ENCODE measurements at regions not wholly inside any gene's neighbourhood (a gene's known extent, or its start where the extent isn't known, plus 50 kb on each side); places are given as distances from the start of the nearest gene placed in this dataset.

GRCh38 chr7:41910940-41911600 is 208.2 kb upstream of the INHBA start:
- no peak for DNase-seq

GRCh38 chr7:41907444-41907843 is 204.6 kb upstream of the INHBA start:
- DNase-seq, result no peak

DNA sequence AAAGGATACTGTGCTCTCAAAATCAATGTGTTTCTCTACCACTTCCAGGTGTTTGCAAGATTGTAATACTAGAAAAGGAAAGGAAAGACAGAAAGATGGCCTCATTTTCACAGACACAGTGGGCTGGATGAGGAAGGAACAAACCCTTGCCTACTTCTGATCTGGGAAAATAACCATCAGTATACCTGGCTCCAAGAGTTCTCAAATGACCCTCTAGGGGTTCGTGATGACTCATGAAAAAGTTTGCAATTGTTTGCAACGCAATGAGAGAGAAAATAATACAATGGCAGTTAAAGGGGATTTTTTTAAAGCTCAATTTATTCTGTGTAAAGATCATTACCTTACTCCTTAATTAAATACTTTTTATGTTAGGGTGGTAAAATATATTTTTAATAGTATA is 197.6 kb upstream of the INHBA start:
- DNase-seq, result no peak

DNA sequence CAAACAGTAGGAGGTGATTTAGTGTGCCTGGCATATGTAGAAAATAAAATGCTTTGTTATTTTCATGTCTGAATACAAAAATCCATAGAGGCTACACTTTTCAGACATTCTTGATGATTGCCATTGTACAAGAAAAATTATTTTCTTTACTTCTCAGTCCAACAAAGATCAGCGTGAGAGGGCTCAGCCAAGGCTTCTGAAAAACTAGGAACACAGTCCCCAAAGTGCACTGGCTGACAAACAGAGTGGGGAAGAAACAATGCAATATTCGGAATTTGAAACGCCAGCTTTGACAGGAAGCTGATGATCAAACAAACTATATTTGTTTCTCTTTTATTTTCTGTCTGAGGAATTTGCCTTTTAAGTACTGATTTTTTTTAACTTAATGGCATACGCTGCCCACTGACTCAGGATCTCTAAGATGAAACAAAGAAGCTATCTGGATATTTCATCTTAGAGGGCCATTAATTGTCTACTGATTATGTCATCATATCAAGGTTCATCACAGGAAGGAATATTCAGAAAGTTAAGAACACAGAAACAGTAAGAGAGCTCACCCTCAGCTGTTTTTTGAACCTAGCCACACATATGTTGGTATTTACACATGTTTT is 197.0 kb upstream of the INHBA start:
- no peak for DNase-seq

DNA sequence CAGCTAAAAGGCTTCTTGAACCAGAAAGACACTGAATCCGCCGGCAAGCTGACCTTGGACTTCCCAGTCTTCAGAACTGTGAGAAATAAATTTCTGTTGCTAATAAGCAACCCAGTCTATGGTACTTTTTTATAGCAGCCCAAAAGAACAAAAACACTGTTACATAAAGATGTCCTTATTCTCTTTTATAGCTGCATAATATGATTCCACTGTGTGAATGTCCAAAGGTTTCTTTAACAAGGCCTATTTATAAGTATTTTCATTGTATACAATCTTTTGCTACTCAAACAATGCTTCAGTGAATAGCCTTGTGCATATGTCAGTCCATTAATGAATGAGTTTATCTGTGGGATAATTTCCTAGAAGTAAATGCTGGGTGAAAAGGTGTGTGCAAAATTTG is 190.8 kb upstream of the INHBA start:
- no peak for DNase-seq

GRCh38 chr7:41892356-41893100 is 189.6 kb upstream of the INHBA start:
- DNase-seq, result peak; percentile 22

- no peak for DNase-seq
These were observed 189.1 kb upstream of the INHBA start for GRCh38 chr7:41891950-41892349.

GRCh38 chr7:41890631-41891274 is 187.9 kb upstream of the INHBA start:
- no peak for DNase-seq

DNA sequence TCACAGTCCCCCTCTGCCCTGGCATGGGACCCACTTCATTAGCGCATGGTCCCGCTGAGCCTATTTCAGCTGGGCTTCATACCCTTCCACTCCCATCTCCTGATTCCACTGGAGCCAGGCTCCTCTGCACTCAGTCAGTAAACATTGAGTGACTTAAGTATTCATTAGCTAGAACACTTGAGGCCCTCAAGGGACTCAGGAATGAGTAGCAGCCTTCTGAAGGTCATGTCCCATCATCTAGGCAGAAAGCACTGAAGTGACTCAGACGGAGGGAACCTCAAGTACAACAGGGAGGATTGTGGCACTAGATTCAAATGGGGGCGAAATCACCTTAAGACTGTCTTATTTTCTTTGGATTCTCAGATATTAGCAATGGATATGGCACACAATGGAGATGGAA is 186.6 kb upstream of the INHBA start:
- no peak for DNase-seq

GRCh38 chr7:41889040-41889439 is 186.2 kb upstream of the INHBA start:
- DNase-seq, result no peak

DNA sequence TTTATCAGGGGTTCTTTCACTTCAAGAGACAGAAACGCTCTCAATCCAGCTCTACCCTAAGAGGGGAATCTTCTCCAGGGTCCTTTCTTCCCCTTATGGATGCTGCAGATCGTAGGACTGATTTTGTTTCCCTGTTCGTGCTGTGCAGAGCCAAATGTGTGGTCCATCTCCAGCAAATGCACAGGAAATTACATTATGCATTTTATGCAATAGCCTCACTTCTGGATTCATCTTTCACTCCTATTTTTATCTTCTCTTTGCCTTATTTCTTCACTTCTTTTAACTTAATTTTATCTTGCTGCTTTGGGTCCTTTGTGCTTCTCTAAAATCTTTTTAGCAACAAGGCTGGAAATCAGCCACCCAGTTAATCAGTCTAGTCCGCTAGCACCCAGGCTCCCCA is 184.5 kb upstream of the INHBA start:
- DNase-seq, result no peak

DNA sequence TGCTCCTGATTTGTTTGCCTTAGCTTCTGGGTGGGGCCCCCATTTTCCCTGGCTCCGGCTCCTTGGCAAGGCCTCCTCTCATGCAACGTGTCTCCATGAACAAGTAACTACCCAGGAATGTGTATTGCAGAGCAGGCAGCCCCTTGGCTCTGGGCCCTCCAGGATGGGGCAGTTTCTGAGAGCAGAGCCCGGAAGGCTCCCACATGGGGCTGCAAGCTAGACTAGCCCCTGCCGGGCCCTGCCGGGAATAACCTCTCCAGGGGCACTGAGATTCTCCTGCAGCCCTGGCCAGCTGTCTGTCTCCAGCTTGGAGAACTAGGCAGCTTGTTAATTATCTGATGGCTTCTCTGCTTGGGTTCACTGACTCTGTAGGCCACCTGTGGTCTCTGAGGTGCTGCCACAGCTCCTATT is 184.0 kb upstream of the INHBA start:
- DNase-seq, result no peak

DNA sequence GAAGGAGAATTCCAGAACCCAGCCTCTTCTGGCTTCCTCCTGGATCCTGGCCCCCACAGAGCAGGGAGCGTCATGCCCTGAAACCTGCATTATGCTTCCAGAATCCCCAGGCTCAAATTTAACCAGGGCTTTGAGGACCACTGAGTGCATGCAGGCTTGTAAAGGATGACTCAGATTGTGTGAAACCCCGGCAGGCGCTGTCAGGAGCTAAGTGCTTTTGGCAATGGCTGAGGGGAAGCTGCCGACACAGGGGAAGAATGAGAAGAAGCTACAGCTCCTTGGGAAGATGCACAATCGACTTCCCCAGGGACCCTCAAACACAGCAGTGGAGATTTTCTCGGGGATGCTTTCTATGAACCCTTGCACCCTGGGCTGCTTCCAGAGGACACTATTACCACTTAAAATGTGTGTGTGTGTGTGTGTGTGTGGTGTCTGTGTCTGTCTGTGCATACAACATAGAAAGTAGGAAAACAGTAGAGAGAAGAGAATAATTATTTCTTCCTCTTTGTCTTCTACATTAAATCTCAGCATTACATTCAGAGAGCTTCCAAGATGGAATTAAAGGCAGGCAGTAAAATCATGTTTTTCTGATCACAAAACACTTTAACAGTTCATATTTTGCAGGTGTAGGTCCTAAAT is 183.5 kb upstream of the INHBA start:
- DNase-seq, result no peak

GRCh38 chr7:41885748-41886147 is 182.9 kb upstream of the INHBA start:
- no peak for DNase-seq

- DNase-seq, result no peak
These were observed 182.2 kb upstream of the INHBA start for GRCh38 chr7:41885078-41885477.

DNA sequence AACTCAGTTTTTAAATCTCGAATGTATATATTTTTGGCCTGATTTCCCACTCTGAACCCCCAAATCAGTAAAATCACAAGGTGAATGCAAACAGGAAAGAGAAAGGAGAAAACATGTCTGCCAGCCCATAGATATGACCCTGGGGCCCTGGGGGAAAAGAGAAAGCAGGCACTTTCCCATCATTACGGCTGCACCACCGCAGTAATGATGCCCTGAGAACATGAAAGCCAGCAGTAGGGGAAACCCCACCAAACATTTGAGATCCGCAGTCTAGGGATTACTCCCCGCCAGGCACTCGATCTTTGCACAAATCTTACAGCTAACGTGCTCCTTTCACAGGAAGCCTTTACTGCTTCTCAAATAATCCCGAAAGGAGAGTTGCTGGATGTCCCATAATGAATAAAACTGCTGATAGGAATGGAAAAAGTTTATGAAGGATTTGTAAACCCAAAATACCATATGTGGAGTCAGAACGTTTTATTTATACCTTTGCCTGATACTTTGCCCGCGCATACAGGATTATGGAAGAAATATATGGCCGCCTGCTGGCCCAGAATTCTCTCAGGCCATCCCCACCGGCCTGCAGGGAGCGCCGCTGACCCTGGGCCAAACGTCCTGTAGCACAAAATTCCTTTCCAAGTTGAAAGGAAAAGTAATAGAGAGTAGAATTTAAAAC is 180.0 kb upstream of the INHBA start:
- DNase-seq, result no peak

- no peak for DNase-seq
These were observed 179.4 kb upstream of the INHBA start for GRCh38 chr7:41882256-41882655.

DNA sequence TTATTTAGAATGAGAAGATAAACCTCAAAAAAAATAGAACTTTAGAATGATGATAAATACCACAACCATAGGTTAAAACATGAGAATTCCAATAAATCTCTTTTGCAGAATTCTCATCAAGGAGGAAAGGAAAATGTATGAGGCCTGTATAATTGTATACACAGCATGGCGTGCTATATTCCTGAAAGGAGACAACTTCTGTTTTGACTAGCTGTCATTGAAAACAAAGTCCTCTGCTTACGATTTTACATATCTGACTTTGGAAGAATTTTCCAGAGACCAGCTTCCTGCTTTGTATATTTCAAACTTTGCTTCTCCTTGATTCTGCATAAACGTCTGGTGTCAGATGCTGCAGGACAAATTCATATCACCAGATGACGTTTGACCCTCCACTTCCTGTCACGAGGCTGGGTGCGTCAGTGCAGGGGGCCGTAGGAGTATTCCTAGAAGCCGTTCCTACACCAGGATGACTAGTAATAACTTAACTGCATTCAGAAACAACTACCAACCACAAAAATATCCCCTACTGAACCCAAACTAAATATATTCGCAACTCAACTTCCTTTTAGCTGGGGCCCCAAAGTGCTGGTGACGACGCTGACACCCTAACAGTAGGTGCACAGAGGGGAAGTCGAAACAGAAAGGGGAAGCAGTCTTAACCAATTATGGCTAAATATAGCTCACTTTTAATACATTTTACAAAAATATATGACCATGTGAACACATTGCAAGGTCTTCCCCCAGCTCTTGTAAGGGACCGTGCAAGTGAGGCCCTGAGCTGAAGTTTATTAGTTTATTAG is 178.6 kb upstream of the INHBA start:
- peak; percentile 80 for DNase-seq

GRCh38 chr7:41880107-41880506 is 177.2 kb upstream of the INHBA start:
- no peak for DNase-seq

DNA sequence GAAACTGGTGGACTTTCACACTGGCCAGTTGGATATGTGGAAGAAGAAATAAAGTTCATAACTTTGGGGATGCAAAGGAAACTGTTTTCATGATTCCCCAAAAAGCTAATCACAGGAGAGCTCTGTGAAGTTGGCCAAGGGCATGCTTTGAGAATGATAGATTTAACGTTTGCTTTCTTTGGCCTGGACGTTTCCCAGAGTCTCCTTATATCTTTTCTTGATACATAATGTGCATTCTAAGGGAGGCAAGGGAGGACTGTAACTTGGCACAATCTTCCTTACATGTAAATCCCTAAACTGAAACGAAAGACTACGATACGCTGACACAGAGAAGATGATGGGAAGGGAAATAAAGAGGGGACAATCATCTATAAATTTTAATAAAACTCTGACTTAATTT is 176.5 kb upstream of the INHBA start:
- DNase-seq, result no peak

Data from hematopoietic multipotent progenitor cell treated with erythropoietin and hydrocortisone succinate and interleukin-3 and kit ligand, for 6 days (in vitro differentiated cells).